PC-9 (cell line): ENCODE measurements at regions not wholly inside any gene's neighbourhood (a gene's known extent, or its start where the extent isn't known, plus 50 kb on each side); places are given as distances from the start of the nearest gene placed in this dataset.

Experiments
- BruUV-seq: library from RNA; stranded (reverse); fragments of 400-500 nt; replicated peaks from 2 replicates; lab custom pipeline; 2021; lab: Mats Ljungman, UMichigan
- CTCF ChIA-PET: fragments of 300-600 bp; sonication (Branson Sonifier 250); formaldehyde crosslinking; loops from one replicate; lab custom pipeline; 2022; ENCODE audit warnings: antibody characterized with exemption; lab: Charles Lee
- POLR2A ChIA-PET: fragments of 300-600 bp; sonication (Branson Sonifier 250); formaldehyde crosslinking; loops from one replicate; lab custom pipeline; 2022; ENCODE audit warnings: antibody characterized with exemption; ENCODE audit not compliant: unreplicated experiment; lab: Charles Lee
- DNase-seq, 2 experiments: peaks; one replicate each; pipeline versions ENCODE4 v3.0.0 to v3.0.0-alpha.2; 2015 to 2022; ENCODE audit warnings: mixed read lengths in 1 of 2
- H2AFZ ChIP-seq: fragments of 200-600 bp; sonication (generic); 2 replicates; pipeline ENCODE4 v1.8.1; 2017; ENCODE audit warnings: antibody characterized with exemption
- H3F3A ChIP-seq: fragments of 200-600 bp; sonication (generic); 2 replicates; pipeline ENCODE4 v1.8.1; 2017; ENCODE audit warnings: antibody characterized with exemption, mild to moderate bottlenecking, low read depth; ENCODE audit not compliant: insufficient read depth
- H3K27ac ChIP-seq: fragments of 200-600 bp; sonication (generic); 2 replicates; pipeline ENCODE4 v1.6.1; 2016; ENCODE audit warnings: mixed run types
- H3K27me3 ChIP-seq: fragments of 200-600 bp; sonication (generic); 2 replicates; pipeline ENCODE4 v1.6.1; 2016; ENCODE audit warnings: low read depth, mixed run types; ENCODE audit not compliant: insufficient read depth
- H3K36me3 ChIP-seq: fragments of 200-600 bp; sonication (generic); 2 replicates; pipeline ENCODE4 v1.6.1; 2016; ENCODE audit warnings: low read depth, mixed run types
- H3K4me1 ChIP-seq: fragments of 200-600 bp; sonication (generic); replicated peaks from 2 replicates; pipeline ENCODE4 v1.6.1; 2016; ENCODE audit warnings: mixed run types; ENCODE audit not compliant: insufficient read depth
- H3K4me2 ChIP-seq: fragments of 200-600 bp; sonication (generic); 2 replicates; pipeline ENCODE4 v1.6.1; 2017; ENCODE audit warnings: mixed run types
- H3K4me3 ChIP-seq: fragments of 200-600 bp; sonication (generic); 2 replicates; pipeline ENCODE4 v1.6.1; 2016; ENCODE audit warnings: mixed run types
- H3K79me2 ChIP-seq: fragments of 200-600 bp; sonication (generic); 2 replicates; pipeline ENCODE4 v1.6.1; 2017; ENCODE audit warnings: low read depth, mixed run types
- H3K9me2 ChIP-seq: fragments of 200-600 bp; sonication (generic); 2 replicates; pipeline ENCODE4 v1.8.1; 2017; ENCODE audit warnings: mild to moderate bottlenecking; ENCODE audit not compliant: insufficient read depth
- H3K9me3 ChIP-seq: fragments of 200-600 bp; sonication (generic); 2 replicates; pipeline ENCODE4 v1.8.1; 2016; ENCODE audit warnings: low read depth; ENCODE audit not compliant: insufficient read depth
- H4K20me1 ChIP-seq: fragments of 200-600 bp; sonication (generic); 2 replicates; pipeline ENCODE4 v1.8.1; 2017; ENCODE audit not compliant: insufficient read depth
- CTCF ChIP-seq: fragments of 200-600 bp; sonication (generic); conservative IDR thresholded peaks from 2 replicates; pipeline ENCODE4 v1.6.1; 2017; ENCODE audit warnings: mixed run types, antibody characterized with exemption, mild to moderate bottlenecking, moderate library complexity
- EZH2 ChIP-seq: fragments of 200-600 bp; sonication (generic); IDR thresholded peaks from 2 replicates; pipeline ENCODE4 v1.8.0; 2017; ENCODE audit warnings: antibody characterized with exemption, low read depth
- intact Hi-C: fragments of 100-400 bp; cut with micrococcal nuclease; formaldehyde crosslinking; loops from one replicate; pipeline ENCODE4 v1.10.0; 2022; ENCODE audit not compliant: unreplicated experiment

- Histone ChIP-seq H3K9me3 (no peaks in the 10 kb centered on the region), H3K27ac (0 out of 2 replicates have a peak overlapping the region, but pooled peaks have one; percentile 5), H3F3A (peaks cover 6% of the 10 kb centered on the region; the same call in 1 of the 2 replicates), H4K20me1 (no peaks in the 10 kb centered on the region), H3K4me2 (no peak overlapping the region; the same call in 1 of the 2 replicates), H3K4me1 (0 out of 2 replicates have a peak, but pooled peaks cover 13% of the 10 kb centered on the region), H2AFZ (no peak overlapping the region; the same call in 1 of the 2 replicates), H3K36me3 (no peaks in the 10 kb centered on the region), H3K79me2 (no peaks in the 10 kb centered on the region), H3K9me2 (no peaks in the 10 kb centered on the region), H3K4me3 (no peak overlapping the region), H3K27me3 (no peaks in the 10 kb centered on the region)
- no peak for TF ChIP-seq CTCF
- no peak for TF ChIP-seq EZH2
- intact Hi-C loops = no loop called here
- DNase-seq = no peak
- no TSS peak for BruUV-seq
- ChIA-PET POLR2A (no interaction called here), CTCF (no interaction called here)
These were observed 107.7 kb upstream of the TSC22D2 start for GRCh38 chr3:150300388-150300787.

GRCh38 chr3:150299201-150299600 lies 108.9 kb upstream of the TSC22D2 start:
- Histone ChIP-seq H4K20me1 (no peaks in the 10 kb centered on the region), H3F3A (peaks cover 6% of the 10 kb centered on the region; the same call in 1 of the 2 replicates), H3K79me2 (no peaks in the 10 kb centered on the region), H3K27ac (no peak overlapping the region), H3K9me2 (no peaks in the 10 kb centered on the region), H3K4me1 (0 out of 2 replicates have a peak, but pooled peaks cover 13% of the 10 kb centered on the region), H2AFZ (no peak overlapping the region), H3K4me3 (no peak overlapping the region), H3K36me3 (no peaks in the 10 kb centered on the region), H3K9me3 (no peaks in the 10 kb centered on the region), H3K27me3 (no peaks in the 10 kb centered on the region), H3K4me2 (no peak overlapping the region)
- no TSS peak for BruUV-seq
- DNase-seq = no peak
- TF ChIP-seq EZH2 = no peak
- TF ChIP-seq CTCF = no peak
- intact Hi-C loops = no loop called here
- CTCF ChIA-PET = interaction anchor here (0.6 kb wide), 1 partner anchor 16 kb away, joined by 6 read pairs; no protein-coding TSS in a partner anchor
- POLR2A ChIA-PET = no interaction called here

GRCh38 chr3:150296966-150297365 lies 111.1 kb upstream of the TSC22D2 start:
- no peak overlapping the region for H3K27ac ChIP-seq
- POLR2A ChIA-PET = interaction anchor here (0.6 kb wide), 1 partner anchor 61 kb away, joined by 3 read pairs; no protein-coding TSS in a partner anchor
- TF ChIP-seq CTCF (no peak), EZH2 (no peak)

More at GRCh38 chr3:150296966-150297365, 111.1 kb upstream of the TSC22D2 start:
- peaks cover 20% of the 10 kb centered on the region for H3K4me1 ChIP-seq
- H3K79me2 ChIP-seq = no peaks in the 10 kb centered on the region
- no peaks in the 10 kb centered on the region for H4K20me1 ChIP-seq
- H3K9me2 ChIP-seq = no peaks in the 10 kb centered on the region; the same call in 1 of the 2 replicates
- no peak overlapping the region for H3K4me2 ChIP-seq
- intact Hi-C loops = no loop called here
- H3F3A ChIP-seq = peaks cover 6% of the 10 kb centered on the region; the same call in 1 of the 2 replicates
- CTCF ChIA-PET = interaction anchor here (0.7 to 1.2 kb wide), 4 partner anchors 11 to 113 kb away, joined by 3 to 6 read pairs (median 3); no protein-coding TSS in a partner anchor
- H3K4me3 ChIP-seq = no peak overlapping the region
- H3K36me3 ChIP-seq = no peaks in the 10 kb centered on the region
- no TSS peak for BruUV-seq
- no peaks in the 10 kb centered on the region for H3K27me3 ChIP-seq
- no peaks in the 10 kb centered on the region for H3K9me3 ChIP-seq
- DNase-seq = no peak
- no peak overlapping the region for H2AFZ ChIP-seq
